SK-MEL-5 (cell line): ENCODE measurements at regions not wholly inside any gene's neighbourhood (a gene's known extent, or its start where the extent isn't known, plus 50 kb on each side); places are given as distances from the start of the nearest gene placed in this dataset.

Experiments
- DNase-seq: peaks from one replicate; pipeline ENCODE4 v3.0.0-alpha.2; 2016; ENCODE audit warnings: low read depth, low spot score
- in situ Hi-C: cut with HindIII; loops from 2 replicates; pipeline ENCODE4 v1.10.0; 2016; ENCODE audit warnings: low sequenced_read_pairs, high pct_unique_total_duplicates, low pct_unique_long_range_greater_than_20kb

GRCh38 chr4:22336822-22337221, 179.0 kb downstream of the ADGRA3 start:
- peak; percentile 14 for DNase-seq
- in situ Hi-C loops: no loop called here

- in situ Hi-C loops: no loop called here
- DNase-seq: no peak
Measured at GRCh38 chr4:22334155-22334554, 181.7 kb downstream of the ADGRA3 start.

- in situ Hi-C loops: no loop called here
- DNase-seq: no peak
Measured at GRCh38 chr4:22324422-22324821, 191.4 kb downstream of the ADGRA3 start.

- DNase-seq: no peak
- in situ Hi-C loops: no loop called here
Measured at GRCh38 chr4:22323691-22324090, 192.2 kb downstream of the ADGRA3 start.

GRCh38 chr4:22322996-22323395, 192.9 kb downstream of the ADGRA3 start:
- no peak for DNase-seq
- in situ Hi-C loops: no loop called here

- peak; percentile 13 for DNase-seq
- in situ Hi-C loops: no loop called here
Measured at GRCh38 chr4:22315628-22316027, 200.2 kb downstream of the ADGRA3 start.

- in situ Hi-C loops: no loop called here
- DNase-seq: no peak
Measured at GRCh38 chr4:22313976-22314375, 201.9 kb downstream of the ADGRA3 start.

GRCh38 chr4:22312113-22312512, 203.8 kb downstream of the ADGRA3 start:
- in situ Hi-C loops: no loop called here
- peak; percentile 15 for DNase-seq

- no peak for DNase-seq
- in situ Hi-C loops: no loop called here
Measured at GRCh38 chr4:22301253-22301652, 214.6 kb downstream of the ADGRA3 start.

- in situ Hi-C loops: no loop called here
- DNase-seq: no peak
Measured at GRCh38 chr4:22299678-22300077, 216.2 kb downstream of the ADGRA3 start.

- DNase-seq: no peak
- in situ Hi-C loops: no loop called here
Measured at GRCh38 chr4:22287631-22288030, 228.2 kb downstream of the ADGRA3 start.

- no peak for DNase-seq
- in situ Hi-C loops: no loop called here
Measured at GRCh38 chr4:22268350-22269025, 247.4 kb downstream of the ADGRA3 start.

GRCh38 chr4:22264261-22264660, 251.6 kb downstream of the ADGRA3 start:
- in situ Hi-C loops: no loop called here
- no peak for DNase-seq

GRCh38 chr4:22253431-22253830, 262.4 kb downstream of the ADGRA3 start:
- in situ Hi-C loops: no loop called here
- DNase-seq: no peak

- in situ Hi-C loops: no loop called here
- DNase-seq: no peak
Measured at GRCh38 chr4:22246847-22247246, 269.0 kb downstream of the ADGRA3 start.

GRCh38 chr4:22245294-22245693, 270.6 kb downstream of the ADGRA3 start:
- DNase-seq: no peak
- in situ Hi-C loops: no loop called here

GRCh38 chr4:22241415-22241814, 274.5 kb downstream of the ADGRA3 start:
- in situ Hi-C loops: no loop called here
- DNase-seq: no peak

GRCh38 chr4:22240814-22241213, 275.1 kb downstream of the ADGRA3 start:
- in situ Hi-C loops: no loop called here
- no peak for DNase-seq

GRCh38 chr4:22238742-22239141, 277.1 kb downstream of the ADGRA3 start:
- peak; percentile 23 for DNase-seq
- in situ Hi-C loops: no loop called here
